ENCODE measurements at regions not wholly inside any gene's neighbourhood (a gene's known extent, or its start where the extent isn't known, plus 50 kb on each side); places are given as distances from the start of the nearest gene placed in this dataset.

- CTCF ChIA-PET, result no interaction called here
- RAD21 ChIA-PET (ENCODE audit: low non-redundant PET in 1 of 2, low total read pairs in 2 of 2, uncharacterized antibody in 2 of 2, unreplicated experiment in 2 of 2), result no interaction called here
- peaks cover 0 to 6% of the 10 kb centered on the region in 2 experiments; a peak in 1 of 4 replicates for H3K9me3 ChIP-seq (ENCODE audit: control insufficient read depth in 1 of 2, insufficient read depth in 1 of 2, low read depth in 1 of 2, low read length in 2 of 2)
- no peaks in the 10 kb centered on the region for H3K79me2 ChIP-seq (ENCODE audit: insufficient read depth, low read length)
- POLR2A ChIA-PET, result no interaction called here
- H3K27me3 ChIP-seq (ENCODE audit: insufficient read depth, low read length), result no peaks in the 10 kb centered on the region
- no peaks in the 10 kb centered on the region for H4K20me1 ChIP-seq (ENCODE audit: insufficient read depth)
- H3K36me3 ChIP-seq (ENCODE audit: control insufficient read depth in 1 of 2, insufficient read depth in 2 of 2, low read length in 2 of 2), result no peaks in the 10 kb centered on the region
- no peak overlapping the region for H3K4me3 ChIP-seq (replicated peaks in 1 of 2; ENCODE audit: low read depth in 1 of 2, low read length in 2 of 2)
- DNase-seq (ENCODE audit: low read depth, low spot score), result no peak
- no peak for ATAC-seq
- no peak overlapping the region for H2AFZ ChIP-seq (ENCODE audit: low read depth, low read length, poor library complexity, severe bottlenecking)
- H3K27ac ChIP-seq (ENCODE audit: low read depth, low read length), result no peak overlapping the region
- H3K4me2 ChIP-seq (ENCODE audit: low read length), result no peak overlapping the region
- no peak overlapping the region for H3K9ac ChIP-seq (ENCODE audit: low read length)
- intact Hi-C loops (cut with micrococcal nuclease), result no loop called here
- TF ChIP-seq CBX3 (IDR thresholded peaks at IDR 0.05; ENCODE audit: low read depth) (0 out of 2 replicates have a peak, but pooled peaks have one; percentile 21), YY1 (IDR thresholded peaks at IDR 0.05; ENCODE audit: extremely low read depth, insufficient replicate concordance, low read depth, low read length) (no peak), EZH2phosphoT487 (IDR thresholded peaks at IDR 0.05; ENCODE audit: borderline replicate concordance) (no peak), EGR1 (IDR thresholded peaks at IDR 0.05; ENCODE audit: low read depth) (no peak), TCF7L2 (IDR thresholded peaks at IDR 0.05; ENCODE audit: borderline replicate concordance, extremely low read depth, insufficient read depth, insufficient read length) (no peak), POLR2A (IDR thresholded peaks at IDR 0.05; ENCODE audit: borderline replicate concordance, extremely low read depth, insufficient read depth, insufficient read length) (no peak), ZFX (IDR thresholded peaks at IDR 0.05) (no peak)
- TF ChIP-seq, protein P1, sequence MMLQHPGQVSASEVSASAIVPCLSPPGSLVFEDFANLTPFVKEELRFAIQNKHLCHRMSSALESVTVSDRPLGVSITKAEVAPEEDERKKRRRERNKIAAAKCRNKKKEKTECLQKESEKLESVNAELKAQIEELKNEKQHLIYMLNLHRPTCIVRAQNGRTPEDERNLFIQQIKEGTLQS (IDR thresholded peaks at IDR 0.05), result no peak
- TF ChIP-seq, protein P2, sequence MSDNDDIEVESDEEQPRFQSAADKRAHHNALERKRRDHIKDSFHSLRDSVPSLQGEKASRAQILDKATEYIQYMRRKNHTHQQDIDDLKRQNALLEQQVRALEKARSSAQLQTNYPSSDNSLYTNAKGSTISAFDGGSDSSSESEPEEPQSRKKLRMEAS (IDR thresholded peaks at IDR 0.05), result no peak
- no peaks in the 10 kb centered on the region for H3K4me1 ChIP-seq (ENCODE audit: control insufficient read depth in 1 of 2, insufficient read depth in 2 of 2, low read length in 2 of 2)
- BruUV-seq (replicated peaks), result no TSS peak
- no peaks in the 10 kb centered on the region for H3K9me2 ChIP-seq (ENCODE audit: insufficient read depth)
These were observed 52.0 kb upstream of the KCNK1 start for GRCh38 chr1:233561708-233562426.
